ENCODE measurements at regions not wholly inside any gene's neighbourhood (a gene's known extent, or its start where the extent isn't known, plus 50 kb on each side); places are given as distances from the start of the nearest gene placed in this dataset.

DNA sequence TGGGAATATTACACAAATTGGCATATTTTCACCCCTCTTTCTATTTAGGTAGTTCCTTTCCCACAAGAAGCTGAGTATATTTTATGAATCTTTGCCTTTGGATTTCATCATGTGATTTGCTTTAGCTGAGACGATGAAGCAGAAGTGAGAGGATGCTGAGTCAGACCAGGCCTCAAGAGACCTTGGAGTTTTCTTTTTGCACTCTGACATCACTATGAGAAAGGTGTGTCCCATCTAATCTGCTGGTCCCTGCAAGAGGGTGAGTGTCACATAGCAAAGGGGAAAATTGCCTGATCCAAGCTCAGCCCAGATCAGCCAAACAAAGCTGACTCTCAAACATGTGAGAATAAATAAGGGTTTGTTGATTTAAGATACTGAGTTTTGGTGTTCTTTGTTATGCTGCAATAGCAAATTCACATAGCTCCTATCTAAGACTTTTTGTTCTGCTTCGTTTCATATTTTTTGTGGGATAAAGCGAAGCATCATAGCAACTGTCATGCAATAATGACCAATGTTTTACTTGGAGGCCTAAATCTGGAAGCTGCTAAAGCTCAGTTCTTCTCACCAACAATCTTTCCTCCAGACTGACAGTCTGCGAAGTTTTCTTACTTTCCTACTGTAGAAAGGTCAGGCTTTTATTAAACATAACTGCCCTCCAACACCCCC, 176.9 kb downstream of the PDHA2 start:
- no peak for DNase-seq (ENCODE audit: low spot score in 2 of 2)
- H3K9me3 ChIP-seq, result no peaks in the 10 kb centered on the region
- in situ Hi-C loops (cut with MboI; ENCODE audit: low sequenced_read_pairs), result no loop called here
- H3K4me1 ChIP-seq, result no peaks in the 10 kb centered on the region
- no peaks in the 10 kb centered on the region for H3K36me3 ChIP-seq (replicated peaks)
- no peaks in the 10 kb centered on the region for H3K27me3 ChIP-seq (ENCODE audit: low read depth)
- no peak overlapping the region for H3K4me3 ChIP-seq

GRCh38 chr4:96025011-96025410, 185.1 kb downstream of the PDHA2 start:
- in situ Hi-C loops (cut with MboI; ENCODE audit: low sequenced_read_pairs), result no loop called here

GRCh38 chr4:96035727-96036126, 195.8 kb downstream of the PDHA2 start:
- Histone ChIP-seq H3K4me3 (no peak overlapping the region), H3K9me3 (no peaks in the 10 kb centered on the region), H3K27me3 (ENCODE audit: low read depth) (no peaks in the 10 kb centered on the region), H3K36me3 (replicated peaks) (no peaks in the 10 kb centered on the region), H3K4me1 (peaks cover 3% of the 10 kb centered on the region; the same call in 1 of the 2 replicates)
- in situ Hi-C loops (cut with MboI; ENCODE audit: low sequenced_read_pairs), result no loop called here
- DNase-seq (ENCODE audit: low spot score in 2 of 2), result peak in 1 of 2 experiments; percentile 35

More at GRCh38 chr4:96025011-96025410, 185.1 kb downstream of the PDHA2 start:
- DNase-seq (ENCODE audit: low spot score in 2 of 2), result no peak
- Histone ChIP-seq H3K27me3 (ENCODE audit: low read depth) (no peaks in the 10 kb centered on the region), H3K4me1 (no peaks in the 10 kb centered on the region), H3K36me3 (replicated peaks) (no peaks in the 10 kb centered on the region), H3K4me3 (no peak overlapping the region), H3K9me3 (no peaks in the 10 kb centered on the region)

GRCh38 chr4:96036781-96037180, 196.9 kb downstream of the PDHA2 start:
- Histone ChIP-seq H3K4me3 (no peak overlapping the region), H3K9me3 (no peaks in the 10 kb centered on the region), H3K4me1 (peaks cover 2% of the 10 kb centered on the region; the same call in 1 of the 2 replicates), H3K27me3 (ENCODE audit: low read depth) (no peaks in the 10 kb centered on the region), H3K36me3 (replicated peaks) (no peaks in the 10 kb centered on the region)
- DNase-seq (ENCODE audit: low spot score in 2 of 2), result no peak
- in situ Hi-C loops (cut with MboI; ENCODE audit: low sequenced_read_pairs), result no loop called here

- no peak for DNase-seq (ENCODE audit: low spot score in 2 of 2)
- H3K27me3 ChIP-seq (ENCODE audit: low read depth), result no peaks in the 10 kb centered on the region
- no peaks in the 10 kb centered on the region for H3K9me3 ChIP-seq
- no peaks in the 10 kb centered on the region for H3K4me1 ChIP-seq
- no peak overlapping the region for H3K4me3 ChIP-seq
- H3K36me3 ChIP-seq (replicated peaks), result no peaks in the 10 kb centered on the region
- in situ Hi-C loops (cut with MboI; ENCODE audit: low sequenced_read_pairs), result no loop called here
These were observed 197.8 kb downstream of the PDHA2 start for GRCh38 chr4:96037705-96038104.

GRCh38 chr4:96039217-96039616, 199.3 kb downstream of the PDHA2 start:
- no peak for DNase-seq (ENCODE audit: low spot score in 2 of 2)
- Histone ChIP-seq H3K4me1 (no peaks in the 10 kb centered on the region), H3K27me3 (ENCODE audit: low read depth) (no peaks in the 10 kb centered on the region), H3K9me3 (no peaks in the 10 kb centered on the region), H3K36me3 (replicated peaks) (no peaks in the 10 kb centered on the region), H3K4me3 (no peak overlapping the region)
- in situ Hi-C loops (cut with MboI; ENCODE audit: low sequenced_read_pairs), result no loop called here

DNA sequence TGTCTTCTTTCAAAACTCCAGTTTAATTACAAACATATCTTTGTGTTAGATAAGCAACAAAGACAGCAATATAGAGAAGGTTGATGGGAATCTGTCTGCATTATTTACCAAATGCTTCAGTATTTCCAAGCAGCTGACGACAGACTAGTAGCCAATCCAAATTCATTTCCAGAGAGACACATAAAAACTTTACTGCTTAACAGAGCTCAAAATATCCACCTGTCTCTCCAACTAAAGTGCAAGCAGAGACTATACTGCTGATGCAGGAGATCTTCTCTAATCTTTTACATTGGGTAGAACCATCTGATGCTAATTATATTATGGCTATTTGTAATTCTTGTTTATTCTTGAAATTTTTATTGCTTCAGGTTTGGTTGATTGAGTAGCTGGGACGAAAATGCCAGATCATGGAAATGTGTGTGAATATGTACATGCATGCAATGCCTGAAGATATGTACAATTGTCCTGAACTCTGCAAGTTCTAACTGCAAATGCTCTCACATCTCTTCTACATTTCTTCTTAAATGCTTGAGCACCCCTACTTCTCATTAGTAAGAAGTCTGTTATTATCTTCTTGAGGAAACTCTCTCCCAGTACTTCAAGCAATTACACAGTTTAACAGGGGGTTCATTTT, 200.0 kb downstream of the PDHA2 start:
- Histone ChIP-seq H3K4me3 (no peak overlapping the region), H3K27me3 (ENCODE audit: low read depth) (no peaks in the 10 kb centered on the region), H3K4me1 (no peaks in the 10 kb centered on the region), H3K36me3 (replicated peaks) (no peaks in the 10 kb centered on the region), H3K9me3 (no peaks in the 10 kb centered on the region)
- in situ Hi-C loops (cut with MboI; ENCODE audit: low sequenced_read_pairs), result no loop called here
- no peak for DNase-seq (ENCODE audit: low spot score in 2 of 2)

DNA sequence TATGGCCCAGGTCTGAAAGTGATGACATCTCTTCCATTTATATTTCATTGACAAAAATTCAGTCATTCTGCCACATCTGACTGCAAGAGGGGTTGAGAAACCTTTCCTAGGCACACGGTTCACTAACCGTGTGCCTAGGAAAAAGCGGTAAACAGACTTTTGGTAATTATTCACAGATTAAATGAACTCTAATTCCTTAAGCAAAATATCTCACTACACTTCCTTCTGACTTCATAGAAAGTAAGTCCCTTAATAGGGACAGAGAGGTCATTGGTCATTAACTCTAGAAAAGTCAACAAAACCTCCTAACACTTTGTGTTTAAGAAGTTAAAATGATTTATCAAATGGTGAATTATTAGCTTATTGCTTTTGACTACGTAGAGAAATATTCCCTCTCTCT, 205.1 kb downstream of the PDHA2 start:
- in situ Hi-C loops (cut with MboI; ENCODE audit: low sequenced_read_pairs), result no loop called here
- DNase-seq (ENCODE audit: low spot score in 2 of 2), result no peak
- no peaks in the 10 kb centered on the region for H3K36me3 ChIP-seq (replicated peaks)
- H3K9me3 ChIP-seq, result no peaks in the 10 kb centered on the region
- H3K4me3 ChIP-seq, result no peak overlapping the region
- no peaks in the 10 kb centered on the region for H3K27me3 ChIP-seq (ENCODE audit: low read depth)
- no peaks in the 10 kb centered on the region; the same call in 1 of the 2 replicates for H3K4me1 ChIP-seq

DNA sequence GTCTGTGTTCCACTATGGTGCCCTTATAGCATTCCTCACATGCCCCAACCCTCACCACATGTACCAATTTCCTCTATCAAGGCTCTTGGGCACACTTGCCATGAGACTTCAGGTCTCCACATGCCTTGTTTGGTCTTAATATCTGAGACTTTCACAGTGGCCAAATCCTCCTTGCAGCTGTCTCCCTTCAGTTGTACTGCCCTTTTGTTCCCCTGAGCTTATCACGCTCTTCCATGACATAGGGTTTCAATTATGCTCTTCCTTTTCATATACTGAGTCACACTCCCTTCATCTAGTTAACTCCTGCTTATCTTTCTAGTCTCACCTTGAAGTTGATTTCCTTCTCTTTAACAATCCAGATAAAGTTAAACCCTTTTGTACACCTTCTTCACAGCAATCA, 212.9 kb downstream of the PDHA2 start:
- in situ Hi-C loops (cut with MboI; ENCODE audit: low sequenced_read_pairs), result no loop called here
- no peak for DNase-seq (ENCODE audit: low spot score in 2 of 2)
- Histone ChIP-seq H3K4me3 (no peak overlapping the region), H3K9me3 (no peaks in the 10 kb centered on the region), H3K36me3 (replicated peaks) (no peaks in the 10 kb centered on the region), H3K4me1 (peaks cover 5% of the 10 kb centered on the region), H3K27me3 (ENCODE audit: low read depth) (no peaks in the 10 kb centered on the region)

DNA sequence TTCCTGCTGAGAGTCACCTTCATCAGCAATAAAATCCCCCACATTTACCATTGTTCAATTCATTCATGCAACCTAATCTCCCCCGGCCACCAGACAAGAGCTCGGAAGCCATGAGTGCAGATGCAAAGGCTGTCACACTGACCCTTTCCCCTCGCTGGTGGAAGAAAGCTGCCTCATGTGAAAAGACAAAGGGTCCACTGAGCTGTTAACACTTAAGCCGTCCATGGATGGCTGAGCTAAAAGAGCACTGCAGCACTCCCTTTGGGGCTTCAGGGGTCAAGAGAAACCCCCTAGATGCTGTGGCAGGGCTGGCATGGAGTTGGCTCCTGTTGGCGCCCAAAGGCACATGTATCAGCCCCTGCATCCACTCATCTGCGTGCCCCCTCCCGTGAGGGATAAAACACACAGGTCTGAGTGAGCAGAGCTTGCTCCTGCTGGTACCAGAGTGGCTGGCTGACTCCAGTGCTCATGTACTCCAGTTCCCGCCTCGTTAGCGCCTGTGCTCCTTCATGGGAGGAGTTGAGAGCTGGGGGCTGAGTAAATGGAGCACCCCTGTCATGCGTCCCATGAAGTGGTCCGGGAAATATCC, 216.5 kb downstream of the PDHA2 start:
- no peaks in the 10 kb centered on the region for H3K9me3 ChIP-seq
- DNase-seq (ENCODE audit: low spot score in 2 of 2), result no peak
- no peak overlapping the region for H3K4me3 ChIP-seq
- no peaks in the 10 kb centered on the region for H3K27me3 ChIP-seq (ENCODE audit: low read depth)
- no peaks in the 10 kb centered on the region for H3K36me3 ChIP-seq (replicated peaks)
- H3K4me1 ChIP-seq, result no peaks in the 10 kb centered on the region
- in situ Hi-C loops (cut with MboI; ENCODE audit: low sequenced_read_pairs), result no loop called here

DNA sequence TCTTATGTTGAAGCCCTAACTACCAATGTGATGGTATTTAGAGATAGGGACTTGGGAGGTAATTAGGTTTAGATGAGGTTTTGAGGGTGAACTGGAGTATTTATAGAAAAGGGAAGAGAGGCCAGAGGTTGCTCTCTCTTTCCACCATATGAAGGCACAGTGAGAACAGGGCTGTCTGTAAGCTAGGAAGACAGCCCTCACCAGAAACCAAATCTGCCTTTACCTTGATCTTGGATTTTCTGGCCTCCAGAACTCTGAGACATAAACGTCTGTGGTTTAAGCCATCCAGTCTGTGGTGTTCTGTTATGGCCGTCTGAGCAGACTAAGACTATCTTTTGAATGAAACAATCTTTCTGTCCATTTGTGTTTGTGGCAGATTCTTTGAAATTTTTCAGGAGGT, 223.7 kb downstream of the PDHA2 start:
- in situ Hi-C loops (cut with MboI; ENCODE audit: low sequenced_read_pairs), result no loop called here
- no peaks in the 10 kb centered on the region for H3K4me1 ChIP-seq
- H3K9me3 ChIP-seq, result no peaks in the 10 kb centered on the region
- no peaks in the 10 kb centered on the region for H3K36me3 ChIP-seq (replicated peaks)
- H3K4me3 ChIP-seq, result no peak overlapping the region
- no peak for DNase-seq (ENCODE audit: low spot score in 2 of 2)
- no peaks in the 10 kb centered on the region for H3K27me3 ChIP-seq (ENCODE audit: low read depth)

GRCh38 chr4:96073461-96073860, 233.6 kb downstream of the PDHA2 start:
- no peak for DNase-seq (ENCODE audit: low spot score in 2 of 2)
- Histone ChIP-seq H3K36me3 (replicated peaks) (no peaks in the 10 kb centered on the region), H3K4me3 (no peak overlapping the region), H3K4me1 (no peaks in the 10 kb centered on the region), H3K27me3 (ENCODE audit: low read depth) (no peaks in the 10 kb centered on the region), H3K9me3 (no peaks in the 10 kb centered on the region)
- in situ Hi-C loops (cut with MboI; ENCODE audit: low sequenced_read_pairs), result no loop called here

DNA sequence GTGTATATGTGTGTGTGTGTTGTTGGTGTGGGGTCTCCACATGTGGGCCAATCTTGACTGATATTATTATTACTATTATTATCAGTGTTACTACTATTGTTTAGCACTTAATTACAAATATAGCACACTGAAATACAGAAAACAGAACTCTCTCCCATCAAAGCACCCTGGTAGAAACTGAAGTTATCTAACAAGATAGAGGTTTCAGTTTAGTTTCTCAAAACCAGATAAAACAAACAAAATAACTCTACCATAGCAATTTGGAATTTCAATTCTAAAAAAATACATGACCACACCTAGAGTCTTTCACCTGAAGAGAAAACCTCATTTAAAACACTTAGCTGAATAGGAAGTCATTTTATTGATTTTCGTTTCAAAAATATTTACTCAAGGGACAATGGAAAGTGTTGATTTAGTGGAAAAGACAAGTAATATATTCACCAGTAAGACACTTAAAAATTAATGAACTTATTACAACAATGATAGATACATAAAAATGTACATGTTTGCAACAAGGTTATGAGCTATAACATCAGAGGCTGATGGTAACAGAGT, 252.3 kb downstream of the PDHA2 start:
- Histone ChIP-seq H3K36me3 (replicated peaks) (no peaks in the 10 kb centered on the region), H3K9me3 (no peaks in the 10 kb centered on the region), H3K4me3 (no peak overlapping the region), H3K4me1 (no peaks in the 10 kb centered on the region), H3K27me3 (ENCODE audit: low read depth) (no peaks in the 10 kb centered on the region)
- in situ Hi-C loops (cut with MboI; ENCODE audit: low sequenced_read_pairs), result no loop called here
- no peak for DNase-seq (ENCODE audit: low spot score in 2 of 2)

DNA sequence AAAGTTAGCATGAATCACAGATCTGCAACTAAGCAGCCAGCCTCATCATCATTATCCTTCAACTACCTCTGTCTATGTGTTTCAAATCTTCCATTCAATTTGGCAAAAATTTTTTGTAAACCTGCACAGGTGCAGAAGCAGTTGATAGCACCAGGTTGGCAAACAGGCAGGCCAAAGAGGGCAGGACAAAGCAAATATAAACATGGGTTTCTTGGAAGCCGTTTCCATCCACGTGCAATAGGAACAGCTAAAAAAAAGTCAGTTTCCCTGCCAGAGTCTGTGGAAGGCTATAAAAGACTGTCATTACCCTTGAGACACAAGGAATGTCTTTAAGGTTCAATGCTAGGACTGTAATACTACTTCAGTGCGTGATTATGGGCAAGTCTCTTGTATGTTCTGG, 253.2 kb downstream of the PDHA2 start:
- no peak for DNase-seq (ENCODE audit: low spot score in 2 of 2)
- Histone ChIP-seq H3K4me3 (no peak overlapping the region), H3K27me3 (ENCODE audit: low read depth) (no peaks in the 10 kb centered on the region), H3K36me3 (replicated peaks) (no peaks in the 10 kb centered on the region), H3K4me1 (no peaks in the 10 kb centered on the region), H3K9me3 (no peaks in the 10 kb centered on the region)
- in situ Hi-C loops (cut with MboI; ENCODE audit: low sequenced_read_pairs), result no loop called here

Measured in HAP-1 (cell line).